ENCODE measurements at regions not wholly inside any gene's neighbourhood (a gene's known extent, or its start where the extent isn't known, plus 50 kb on each side); places are given as distances from the start of the nearest gene placed in this dataset.

DNA sequence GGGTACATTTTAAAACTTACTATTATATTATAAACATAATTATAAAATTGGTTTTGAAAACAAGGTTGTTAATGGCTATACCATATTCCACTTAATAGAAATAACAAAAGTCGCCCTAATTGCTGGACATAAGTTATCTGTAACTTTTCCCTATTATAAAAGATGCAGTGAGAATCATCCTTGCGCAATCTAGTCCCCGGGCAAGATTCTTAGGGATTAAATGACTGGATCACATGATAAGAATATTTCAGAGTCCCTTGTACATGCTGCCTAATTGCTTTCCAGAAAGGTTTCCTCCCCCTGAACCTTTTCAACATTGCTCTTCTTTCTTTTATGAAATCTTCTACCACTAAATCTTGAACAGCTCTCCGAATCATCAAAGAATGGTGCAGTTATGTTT lies 479.8 kb upstream of the MKI67 start:
- Mint-ChIP-seq H3K36me3 (ENCODE audit: low read depth) (no peaks in the 10 kb centered on the region), H3K4me1 (no peaks in the 10 kb centered on the region), H3K27ac (no peak overlapping the region)

DNA sequence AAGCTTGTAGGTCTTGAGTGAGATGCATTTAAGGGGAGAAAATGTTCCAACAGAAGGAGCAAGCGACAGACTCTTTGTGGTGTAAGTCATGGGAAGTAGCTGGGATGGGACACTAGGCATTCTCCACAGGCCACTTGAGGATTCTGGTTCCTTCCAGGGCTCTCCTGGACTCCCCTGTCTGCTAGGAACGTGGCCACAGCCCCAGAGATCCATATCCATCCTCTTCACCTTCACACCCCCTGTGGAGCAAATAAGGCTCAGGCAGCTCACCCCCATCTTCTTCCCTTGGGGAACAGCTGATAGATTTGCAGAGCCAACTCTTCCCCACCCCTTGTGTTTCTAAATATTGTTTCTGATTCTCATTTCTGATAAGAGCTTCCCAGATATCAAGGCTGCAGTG lies 482.6 kb upstream of the MKI67 start:
- Mint-ChIP-seq H3K9me3 (peaks cover 1% of the 10 kb centered on the region), H3K27ac (no peak overlapping the region), H3K4me3 (no peak overlapping the region), H3K36me3 (ENCODE audit: low read depth) (no peaks in the 10 kb centered on the region), H3K4me1 (peaks cover 8% of the 10 kb centered on the region), H3K27me3 (ENCODE audit: low read depth) (peaks cover 12% of the 10 kb centered on the region)
- TF ChIP-seq, protein P1, sequence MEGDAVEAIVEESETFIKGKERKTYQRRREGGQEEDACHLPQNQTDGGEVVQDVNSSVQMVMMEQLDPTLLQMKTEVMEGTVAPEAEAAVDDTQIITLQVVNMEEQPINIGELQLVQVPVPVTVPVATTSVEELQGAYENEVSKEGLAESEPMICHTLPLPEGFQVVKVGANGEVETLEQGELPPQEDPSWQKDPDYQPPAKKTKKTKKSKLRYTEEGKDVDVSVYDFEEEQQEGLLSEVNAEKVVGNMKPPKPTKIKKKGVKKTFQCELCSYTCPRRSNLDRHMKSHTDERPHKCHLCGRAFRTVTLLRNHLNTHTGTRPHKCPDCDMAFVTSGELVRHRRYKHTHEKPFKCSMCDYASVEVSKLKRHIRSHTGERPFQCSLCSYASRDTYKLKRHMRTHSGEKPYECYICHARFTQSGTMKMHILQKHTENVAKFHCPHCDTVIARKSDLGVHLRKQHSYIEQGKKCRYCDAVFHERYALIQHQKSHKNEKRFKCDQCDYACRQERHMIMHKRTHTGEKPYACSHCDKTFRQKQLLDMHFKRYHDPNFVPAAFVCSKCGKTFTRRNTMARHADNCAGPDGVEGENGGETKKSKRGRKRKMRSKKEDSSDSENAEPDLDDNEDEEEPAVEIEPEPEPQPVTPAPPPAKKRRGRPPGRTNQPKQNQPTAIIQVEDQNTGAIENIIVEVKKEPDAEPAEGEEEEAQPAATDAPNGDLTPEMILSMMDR (IDR thresholded peaks at IDR 0.05; ENCODE audit: unreplicated experiment in 3 of 3), result no peak

More for the DNA sequence above, 479.8 kb upstream of the MKI67 start:
- H3K27me3 Mint-ChIP-seq (ENCODE audit: low read depth), result no peaks in the 10 kb centered on the region
- H3K9me3 Mint-ChIP-seq, result peaks cover 11% of the 10 kb centered on the region
- TF ChIP-seq, protein P1 (IDR thresholded peaks at IDR 0.05; ENCODE audit: unreplicated experiment in 3 of 3), result no peak
- no peak overlapping the region for H3K4me3 Mint-ChIP-seq

DNA sequence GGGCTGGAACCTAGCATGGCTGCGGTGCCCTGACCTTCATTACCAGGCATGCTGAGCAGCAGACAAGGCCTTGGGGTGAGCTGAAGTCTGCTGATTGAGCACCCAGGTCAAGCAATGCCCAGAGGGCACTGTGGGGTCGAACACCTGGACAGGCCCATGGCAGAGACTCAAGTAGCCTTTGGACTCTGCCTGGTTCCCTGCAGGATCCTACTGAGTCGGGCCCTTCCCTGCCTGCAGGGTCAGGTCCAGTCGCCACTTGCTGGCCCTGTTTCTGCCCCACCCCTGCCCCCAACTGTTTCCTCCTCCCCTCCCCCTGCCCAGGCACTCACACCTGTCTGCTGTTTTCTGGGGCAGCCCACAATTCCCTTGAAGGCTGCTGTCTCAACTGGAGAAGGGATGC lies 483.2 kb upstream of the MKI67 start:
- H3K36me3 Mint-ChIP-seq (ENCODE audit: low read depth), result no peaks in the 10 kb centered on the region
- H3K4me1 Mint-ChIP-seq, result peaks cover 15% of the 10 kb centered on the region
- TF ChIP-seq, protein P1 (IDR thresholded peaks at IDR 0.05; ENCODE audit: unreplicated experiment in 3 of 3), result no peak
- H3K27me3 Mint-ChIP-seq (ENCODE audit: low read depth), result peaks cover 15% of the 10 kb centered on the region
- H3K27ac Mint-ChIP-seq, result no peak overlapping the region
- H3K4me3 Mint-ChIP-seq, result no peak overlapping the region
- H3K9me3 Mint-ChIP-seq, result no peaks in the 10 kb centered on the region

DNA sequence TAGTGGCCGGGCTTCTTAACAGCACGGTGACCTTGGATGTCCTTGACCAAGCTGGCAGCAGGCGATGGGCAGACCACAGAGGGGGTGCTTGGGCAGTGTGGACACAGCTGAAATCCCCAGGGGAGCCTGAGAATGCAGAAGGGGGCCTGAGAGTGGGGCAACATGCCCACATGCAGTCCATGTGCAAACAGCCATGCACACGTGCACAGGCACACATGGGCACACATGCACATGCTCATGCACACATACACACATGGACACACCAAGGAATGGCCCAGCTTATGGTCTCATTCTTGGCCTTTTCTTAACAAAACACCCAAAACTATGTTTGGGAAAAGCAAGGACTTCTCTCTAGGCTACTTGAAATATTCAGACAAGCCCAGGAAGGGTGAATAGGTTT lies 483.9 kb upstream of the MKI67 start:
- no peak overlapping the region for H3K27ac Mint-ChIP-seq
- TF ChIP-seq, protein P1 (IDR thresholded peaks at IDR 0.05; ENCODE audit: unreplicated experiment in 3 of 3), result no peak
- peaks cover 22% of the 10 kb centered on the region for H3K4me1 Mint-ChIP-seq
- no peaks in the 10 kb centered on the region for H3K9me3 Mint-ChIP-seq
- H3K27me3 Mint-ChIP-seq (ENCODE audit: low read depth), result peaks cover 15% of the 10 kb centered on the region
- no peaks in the 10 kb centered on the region for H3K36me3 Mint-ChIP-seq (ENCODE audit: low read depth)
- H3K4me3 Mint-ChIP-seq, result no peak overlapping the region

DNA sequence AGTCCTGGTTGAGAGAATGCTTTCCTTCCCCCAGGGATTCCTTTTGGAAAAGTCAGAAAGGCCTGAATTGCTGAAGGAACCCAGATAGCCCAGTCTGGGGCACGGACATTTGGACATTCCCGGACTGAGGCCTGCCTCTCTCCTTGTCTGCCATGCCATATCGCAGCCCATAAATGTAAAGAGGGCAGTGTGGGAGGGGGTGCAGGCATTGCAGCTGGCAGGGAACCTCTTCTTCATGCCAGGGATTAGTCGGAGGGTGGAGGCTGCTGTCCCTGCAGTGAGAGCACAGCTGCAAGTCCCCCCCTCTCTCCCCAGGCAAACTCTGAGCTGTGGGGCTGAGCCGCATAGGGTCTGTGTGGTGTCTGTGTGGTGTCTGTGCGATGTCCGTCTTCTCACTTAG lies 486.0 kb upstream of the MKI67 start:
- no peak overlapping the region for H3K4me3 Mint-ChIP-seq
- TF ChIP-seq, protein P1 (IDR thresholded peaks at IDR 0.05; ENCODE audit: unreplicated experiment in 3 of 3), result no peak

DNA sequence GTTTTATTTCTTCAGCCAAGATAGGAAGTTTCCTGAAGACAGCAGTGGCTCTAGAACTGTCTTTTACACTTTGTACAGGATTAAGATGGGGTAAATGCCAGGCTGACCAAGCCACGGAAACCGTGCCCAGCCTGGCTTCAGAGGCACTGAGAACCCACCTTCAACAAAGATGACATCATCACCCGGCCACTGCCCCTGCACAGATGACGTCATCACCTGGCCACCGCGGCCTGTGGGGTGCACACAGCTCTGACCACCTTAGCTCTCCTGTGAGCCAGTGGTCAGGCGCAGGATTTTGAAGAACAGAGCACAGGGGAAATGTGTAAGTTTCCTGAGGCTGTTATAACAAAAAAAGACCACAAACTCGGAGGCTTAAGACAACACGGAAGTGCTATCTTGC lies 486.4 kb upstream of the MKI67 start:
- Mint-ChIP-seq H3K27me3 (ENCODE audit: low read depth) (peaks cover 15% of the 10 kb centered on the region), H3K9me3 (no peaks in the 10 kb centered on the region), H3K27ac (peak overlapping the region in 1 of 3 experiments; percentile 27), H3K4me3 (no peak overlapping the region), H3K4me1 (peaks cover 26% of the 10 kb centered on the region), H3K36me3 (ENCODE audit: low read depth) (no peaks in the 10 kb centered on the region)
- TF ChIP-seq, protein P1 (IDR thresholded peaks at IDR 0.05; ENCODE audit: unreplicated experiment in 3 of 3), result no peak

More for the DNA sequence above, 486.0 kb upstream of the MKI67 start:
- no peaks in the 10 kb centered on the region for H3K36me3 Mint-ChIP-seq (ENCODE audit: low read depth)
- H3K27me3 Mint-ChIP-seq (ENCODE audit: low read depth), result peaks cover 15% of the 10 kb centered on the region
- H3K4me1 Mint-ChIP-seq, result peaks cover 26% of the 10 kb centered on the region
- no peaks in the 10 kb centered on the region for H3K9me3 Mint-ChIP-seq
- peak overlapping the region in 1 of 3 experiments; percentile 27 for H3K27ac Mint-ChIP-seq
